K562 (cell line): ENCODE measurements at regions not wholly inside any gene's neighbourhood (a gene's known extent, or its start where the extent isn't known, plus 50 kb on each side); places are given as distances from the start of the nearest gene placed in this dataset.

Source experiments
- ATAC-seq: fragments of 200-7000 bp; cut with Tn5 transposase; 3 replicates; pipeline ENCODE4 v1.9.1; 2020; ENCODE audit warnings: moderate library complexity
- BruUV-seq: library from RNA; stranded (reverse); fragments of 400-500 nt; replicated peaks from 2 replicates; lab custom pipeline; 2021; lab: Mats Ljungman, UMichigan
- CTCF ChIA-PET: fragments of 300-600 bp; formaldehyde crosslinking; extraction: SDS; loops from one replicate; lab custom pipeline; 2021; ENCODE audit warnings: low intra/inter-chr PET ratio; lab: Yijun Ruan, JAX
- POLR2A ChIA-PET: fragments of 300-600, 350-650 bp; sonication (Branson Sonifier 250); formaldehyde crosslinking; extraction: SDS; loops from one replicate; lab custom pipeline; 2021; ENCODE audit warnings: antibody characterized with exemption, inconsistent platforms; lab: Yijun Ruan, JAX
- DNase-seq, 4 experiments: peaks; one replicate each; pipeline versions ENCODE4 v3.0.0 to v3.0.0-alpha.2; 2011 to 2018; ENCODE audit warnings: low spot score in 3 of 4, mixed read lengths in 3 of 4; ENCODE audit errors: extremely low read depth in 1 of 4
- FAIRE-seq: peaks from 2 replicates; lab custom pipeline; 2011; peaks lifted over from hg19 to GRCh38; lab: Jason Lieb, UNC
- H2AFZ ChIP-seq: 2 replicates; pipeline ENCODE4 v1.6.0; 2011; ENCODE audit warnings: low read depth, low read length, control low read depth, inconsistent platforms
- H3K27ac ChIP-seq: fragments of 200-600 bp; 3 replicates; pipeline ENCODE4 v1.8.0; 2011; ENCODE audit warnings: low read depth, mild to moderate bottlenecking, control low read depth, inconsistent platforms, low read length, moderate library complexity, mixed read lengths; ENCODE audit errors: extremely low read depth
- H3K27me3 ChIP-seq, 2 experiments: fragments of 300-600 bp in 1 of 2; 2 replicates in 1 of 2; 3 replicates in 1 of 2; pipeline versions ENCODE4 v1.6.0 to v1.8.0; 2011; ENCODE audit warnings: inconsistent platforms in 2 of 2, low read length in 2 of 2, mild to moderate bottlenecking in 1 of 2, mixed read lengths in 1 of 2, moderate library complexity in 1 of 2; ENCODE audit not compliant: control insufficient read depth in 2 of 2, insufficient read depth in 2 of 2
- H3K36me3 ChIP-seq: fragments of 300-600 bp; 3 replicates; pipeline ENCODE4 v1.8.0; 2011; ENCODE audit warnings: mild to moderate bottlenecking, low read length, inconsistent platforms; ENCODE audit not compliant: control insufficient read depth, insufficient read depth
- H3K4me1 ChIP-seq, 2 experiments: fragments of 200-600 bp in 1 of 2; replicated peaks in 1 of 2; 2 replicates in 1 of 2; 3 replicates in 1 of 2; pipeline versions ENCODE4 v1.5.1 to v1.8.0; 2011; ENCODE audit warnings: inconsistent platforms in 2 of 2, low read length in 2 of 2, mild to moderate bottlenecking in 1 of 2, mixed read lengths in 1 of 2, moderate library complexity in 1 of 2; ENCODE audit not compliant: control insufficient read depth in 2 of 2, insufficient read depth in 2 of 2
- H3K4me2 ChIP-seq: 2 replicates; pipeline ENCODE4 v1.6.1; 2011; ENCODE audit warnings: low read length, control low read depth, inconsistent platforms, mixed read lengths; ENCODE audit not compliant: insufficient read depth
- H3K4me3 ChIP-seq: fragments of 200-600 bp; sonication (generic), shearing (Covaris generic); 2 replicates; pipeline ENCODE4 v1.5.1; 2016; ENCODE audit warnings: control low read depth, inconsistent platforms
- H3K79me2 ChIP-seq: fragments of 200-600 bp; 3 replicates; pipeline ENCODE4 v1.8.0; 2011; ENCODE audit warnings: low read length, inconsistent platforms; ENCODE audit not compliant: control insufficient read depth, insufficient read depth
- H3K9ac ChIP-seq, 2 experiments: 2 replicates each; pipeline versions ENCODE4 v1.6.0 to v1.6.1; 2011; ENCODE audit warnings: low read depth in 2 of 2, low read length in 2 of 2, control low read depth in 1 of 2, inconsistent platforms in 1 of 2, mild to moderate bottlenecking in 1 of 2, mixed read lengths in 1 of 2; ENCODE audit not compliant: insufficient read depth in 1 of 2
- H3K9me1 ChIP-seq: one replicate; pipeline ENCODE4 v1.6.0; 2011; ENCODE audit warnings: inconsistent platforms, mild to moderate bottlenecking, low read length, moderate library complexity; ENCODE audit not compliant: control insufficient read depth, insufficient read depth
- H3K9me3 ChIP-seq: replicated peaks from 2 replicates; pipeline ENCODE4 v1.5.1; 2011; ENCODE audit warnings: low read depth, low read length, inconsistent platforms; ENCODE audit not compliant: control insufficient read depth, insufficient read depth
- H4K20me1 ChIP-seq: replicated peaks from 2 replicates; pipeline ENCODE4 v1.6.1; 2011; ENCODE audit warnings: low read length, inconsistent platforms, mixed read lengths; ENCODE audit not compliant: control insufficient read depth, insufficient read depth
- DIDO1 ChIP-seq: fragments of 450-650 bp; IDR thresholded peaks from 2 replicates; pipeline ENCODE4 v1.6.1; 2016; ENCODE audit warnings: low read depth, missing biosample characterization, missing genetic modification characterization
- ESRRA ChIP-seq: fragments of 450-650 bp; IDR thresholded peaks from 2 replicates; pipeline ENCODE4 v1.6.1; 2014; ENCODE audit warnings: low read depth, mild to moderate bottlenecking, moderate library complexity, borderline replicate concordance
- ESRRB ChIP-seq: fragments of 250-450 bp; sonication (Bioruptor Pico); IDR thresholded peaks from 2 replicates; pipeline ENCODE4 v1.5.0; 2020; ENCODE audit warnings: mild to moderate bottlenecking, moderate library complexity, borderline replicate concordance
- HMGN3 ChIP-seq: IDR thresholded peaks from 2 replicates; pipeline ENCODE4 v1.6.1; 2011; ENCODE audit warnings: borderline replicate concordance, low read depth, mild to moderate bottlenecking, mixed read lengths, low read length; ENCODE audit not compliant: insufficient read length; ENCODE audit errors: extremely low read depth
- MCM3 ChIP-seq: fragments of 450-650 bp; IDR thresholded peaks from 2 replicates; pipeline ENCODE4 v1.6.1; 2016
- MXI1 ChIP-seq: IDR thresholded peaks from 2 replicates; pipeline ENCODE4 v1.6.1; 2011; ENCODE audit warnings: low read depth, mild to moderate bottlenecking, improper control_type of control experiment, low read length
- POLR2AphosphoS5 ChIP-seq: IDR thresholded peaks from 2 replicates; pipeline ENCODE4 v1.6.1; 2011; ENCODE audit warnings: mild to moderate bottlenecking, low read depth, low read length, moderate library complexity; ENCODE audit not compliant: control insufficient read depth, insufficient read depth
- SMARCB1 ChIP-seq: IDR thresholded peaks from 2 replicates; pipeline ENCODE4 v1.6.1; 2011; ENCODE audit warnings: improper control_type of control experiment, low read depth; ENCODE audit not compliant: insufficient read length
- SMARCE1 ChIP-seq: fragments of 450-650 bp; IDR thresholded peaks from 2 replicates; pipeline ENCODE4 v1.7.1; 2016; ENCODE audit warnings: mild to moderate bottlenecking
- ZNF696 ChIP-seq: fragments of 250-450 bp; sonication (Bioruptor Pico); conservative IDR thresholded peaks from 2 replicates; pipeline ENCODE4 v1.4.0; 2020; ENCODE audit warnings: mild to moderate bottlenecking, moderate library complexity
- WGBS: fragments of 100-300 bp; shearing (Covaris generic); methylation state at CpG from one replicate; pipeline ENCODE4 v1.1.6; 2016; ENCODE audit warnings: low coverage, mixed read lengths; ENCODE audit not compliant: insufficient coverage; ENCODE audit errors: missing lambda C conversion rate; 5-methylcytosine and 5-hydroxymethylcytosine counted together
- in situ Hi-C: fragments of 300-500 bp; cut with MboI; formaldehyde crosslinking; loops from 4 replicates; pipeline ENCODE4 v1.15.0; 2018; ENCODE audit warnings: inconsistent platforms, mixed read lengths
- intact Hi-C: fragments of 100-400 bp; cut with micrococcal nuclease; formaldehyde crosslinking; loops from 2 replicates; pipeline ENCODE4 v1.14.2; 2022
- TF ChIP-seq, protein P1 (sequence below): sonication (generic); formaldehyde crosslinking; IDR thresholded peaks from 2 replicates; pipeline ENCODE4 v1.8.0; 2023; ENCODE audit warnings: mild to moderate bottlenecking, missing genetic modification reagents
- TF ChIP-seq, protein P2 (sequence below): fragments of 250-450 bp; sonication (Bioruptor Pico); IDR thresholded peaks from 2 replicates; pipeline ENCODE4 v1.4.0; 2020

DNA sequence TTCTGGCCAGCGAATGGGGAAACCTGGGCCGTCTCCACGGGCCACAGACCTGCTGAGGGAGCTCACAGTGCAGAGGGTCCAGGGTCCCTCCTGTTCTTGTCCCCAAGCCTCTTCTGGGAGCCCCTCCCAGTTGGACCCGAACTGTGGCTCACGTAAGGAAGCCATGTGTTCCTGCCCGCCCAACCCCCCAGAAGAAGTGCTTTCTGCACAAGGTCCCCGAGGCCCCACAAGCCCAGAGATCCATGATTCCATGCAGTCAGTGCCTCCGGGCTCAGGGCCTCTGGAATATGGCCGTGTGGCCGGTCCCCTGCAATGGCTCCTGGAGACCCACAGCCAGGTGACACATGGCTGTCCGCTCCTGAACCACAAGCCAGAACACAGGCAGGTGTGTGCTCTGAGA lies 272.4 kb downstream of the C16orf95 start:
- Histone ChIP-seq H3K4me2 (no peak overlapping the region), H3K36me3 (no peaks in the 10 kb centered on the region), H3K9me3 (no peaks in the 10 kb centered on the region), H2AFZ (no peak overlapping the region), H3K9me1 (no peaks in the 10 kb centered on the region)
- ATAC-seq = no peak
- BruUV-seq = no TSS peak
- CTCF ChIA-PET = no interaction called here
- DNase-seq = no peak
- TF ChIP-seq, protein P1, sequence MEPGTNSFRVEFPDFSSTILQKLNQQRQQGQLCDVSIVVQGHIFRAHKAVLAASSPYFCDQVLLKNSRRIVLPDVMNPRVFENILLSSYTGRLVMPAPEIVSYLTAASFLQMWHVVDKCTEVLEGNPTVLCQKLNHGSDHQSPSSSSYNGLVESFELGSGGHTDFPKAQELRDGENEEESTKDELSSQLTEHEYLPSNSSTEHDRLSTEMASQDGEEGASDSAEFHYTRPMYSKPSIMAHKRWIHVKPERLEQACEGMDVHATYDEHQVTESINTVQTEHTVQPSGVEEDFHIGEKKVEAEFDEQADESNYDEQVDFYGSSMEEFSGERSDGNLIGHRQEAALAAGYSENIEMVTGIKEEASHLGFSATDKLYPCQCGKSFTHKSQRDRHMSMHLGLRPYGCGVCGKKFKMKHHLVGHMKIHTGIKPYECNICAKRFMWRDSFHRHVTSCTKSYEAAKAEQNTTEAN (CRISPR knock-in tag) = no peak
- TF ChIP-seq ESRRA = no peak
- TF ChIP-seq SMARCE1 = no peak
- no peak for TF ChIP-seq MXI1
- TF ChIP-seq, protein P2, sequence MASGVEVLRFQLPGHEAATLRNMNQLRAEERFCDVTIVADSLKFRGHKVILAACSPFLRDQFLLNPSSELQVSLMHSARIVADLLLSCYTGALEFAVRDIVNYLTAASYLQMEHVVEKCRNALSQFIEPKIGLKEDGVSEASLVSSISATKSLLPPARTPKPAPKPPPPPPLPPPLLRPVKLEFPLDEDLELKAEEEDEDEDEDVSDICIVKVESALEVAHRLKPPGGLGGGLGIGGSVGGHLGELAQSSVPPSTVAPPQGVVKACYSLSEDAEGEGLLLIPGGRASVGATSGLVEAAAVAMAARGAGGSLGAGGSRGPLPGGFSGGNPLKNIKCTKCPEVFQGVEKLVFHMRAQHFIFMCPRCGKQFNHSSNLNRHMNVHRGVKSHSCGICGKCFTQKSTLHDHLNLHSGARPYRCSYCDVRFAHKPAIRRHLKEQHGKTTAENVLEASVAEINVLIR = no peak
- no peak for TF ChIP-seq SMARCB1
- no peak for TF ChIP-seq HMGN3
- no peak for TF ChIP-seq DIDO1 (tag)
- TF ChIP-seq MCM3 = no peak
- TF ChIP-seq ESRRB (CRISPR knock-in tag) = no peak
- no peak for TF ChIP-seq POLR2AphosphoS5
- TF ChIP-seq ZNF696 (CRISPR knock-in tag) = no peak
- TF ChIP-seq, all 486 proteins: peak for 0
- Histone ChIP-seq H4K20me1 (no peaks in the 10 kb centered on the region), H3K79me2 (no peaks in the 10 kb centered on the region), H3K27me3 (peaks cover 11 to 53% of the 10 kb centered on the region in 2 experiments), H3K27ac (no peak overlapping the region), H3K4me1 (peaks cover 3 to 8% of the 10 kb centered on the region in 2 experiments; a peak in 3 of 5 replicates), H3K4me3 (no peak overlapping the region), H3K9ac (no peak overlapping the region)
- 16% methylated on average over 10 of the region's 11 CpGs for WGBS
- no peak for FAIRE-seq
- POLR2A ChIA-PET = interaction anchor here (2.5 kb wide), 1 partner anchor 16 kb away, joined by 8 read pairs; no protein-coding TSS in a partner anchor
- intact Hi-C loops = no loop called here
- in situ Hi-C loops = no loop called here
